ENCODE measurements at regions not wholly inside any gene's neighbourhood (a gene's known extent, or its start where the extent isn't known, plus 50 kb on each side); places are given as distances from the start of the nearest gene placed in this dataset.

GRCh38 chr16:9264067-9264466, 172.6 kb downstream of the HAPSTR1 start:
- Histone ChIP-seq H3K9me2 (replicated peaks; ENCODE audit: low read depth, low read length) (no peaks in the 10 kb centered on the region), H3K9ac (ENCODE audit: low read depth, low read length, poor library complexity, severe bottlenecking) (no peak overlapping the region), H3F3A (ENCODE audit: low read depth) (no peaks in the 10 kb centered on the region), H2AFZ (ENCODE audit: low read length) (no peak overlapping the region), H3K4me3 (ENCODE audit: low read length, poor library complexity, severe bottlenecking) (no peak overlapping the region), H3K4me1 (ENCODE audit: insufficient read depth, low read length, poor library complexity, severe bottlenecking) (no peaks in the 10 kb centered on the region), H3K9me3 (ENCODE audit: insufficient read depth, low read depth, low read length) (no peaks in the 10 kb centered on the region), H3K36me3 (ENCODE audit: insufficient read depth, low read length) (no peaks in the 10 kb centered on the region), H4K20me1 (ENCODE audit: insufficient read depth, low read length, poor library complexity, severe bottlenecking) (no peaks in the 10 kb centered on the region), H3K27me3 (ENCODE audit: insufficient read depth, low read length, poor library complexity, severe bottlenecking) (no peaks in the 10 kb centered on the region), H3K79me2 (ENCODE audit: insufficient read depth, low read length) (no peaks in the 10 kb centered on the region), H3K4me2 (ENCODE audit: low read depth, low read length, poor library complexity, severe bottlenecking) (no peak overlapping the region)
- TF ChIP-seq CTCF (conservative IDR thresholded peaks at IDR 0.05; ENCODE audit: low read length) = no peak
- TF ChIP-seq EZH2phosphoT487 (IDR thresholded peaks at IDR 0.05; ENCODE audit: borderline replicate concordance) = no peak

GRCh38 chr16:9268446-9268845, 177.0 kb downstream of the HAPSTR1 start:
- H3K9me3 ChIP-seq (ENCODE audit: insufficient read depth, low read depth, low read length) = no peaks in the 10 kb centered on the region
- no peaks in the 10 kb centered on the region for H3F3A ChIP-seq (ENCODE audit: low read depth)
- H3K4me2 ChIP-seq (ENCODE audit: low read depth, low read length, poor library complexity, severe bottlenecking) = no peak overlapping the region
- no peak overlapping the region for H2AFZ ChIP-seq (ENCODE audit: low read length)
- no peak overlapping the region for H3K9ac ChIP-seq (ENCODE audit: low read depth, low read length, poor library complexity, severe bottlenecking)
- no peaks in the 10 kb centered on the region for H3K27me3 ChIP-seq (ENCODE audit: insufficient read depth, low read length, poor library complexity, severe bottlenecking)
- TF ChIP-seq CTCF (conservative IDR thresholded peaks at IDR 0.05; ENCODE audit: low read length) (no peak), EZH2phosphoT487 (IDR thresholded peaks at IDR 0.05; ENCODE audit: borderline replicate concordance) (no peak)
- H3K4me3 ChIP-seq (ENCODE audit: low read length, poor library complexity, severe bottlenecking) = no peak overlapping the region
- no peaks in the 10 kb centered on the region for H3K9me2 ChIP-seq (replicated peaks; ENCODE audit: low read depth, low read length)
- H3K79me2 ChIP-seq (ENCODE audit: insufficient read depth, low read length) = no peaks in the 10 kb centered on the region
- H3K4me1 ChIP-seq (ENCODE audit: insufficient read depth, low read length, poor library complexity, severe bottlenecking) = no peaks in the 10 kb centered on the region
- no peaks in the 10 kb centered on the region for H3K36me3 ChIP-seq (ENCODE audit: insufficient read depth, low read length)
- no peaks in the 10 kb centered on the region for H4K20me1 ChIP-seq (ENCODE audit: insufficient read depth, low read length, poor library complexity, severe bottlenecking)

DNA sequence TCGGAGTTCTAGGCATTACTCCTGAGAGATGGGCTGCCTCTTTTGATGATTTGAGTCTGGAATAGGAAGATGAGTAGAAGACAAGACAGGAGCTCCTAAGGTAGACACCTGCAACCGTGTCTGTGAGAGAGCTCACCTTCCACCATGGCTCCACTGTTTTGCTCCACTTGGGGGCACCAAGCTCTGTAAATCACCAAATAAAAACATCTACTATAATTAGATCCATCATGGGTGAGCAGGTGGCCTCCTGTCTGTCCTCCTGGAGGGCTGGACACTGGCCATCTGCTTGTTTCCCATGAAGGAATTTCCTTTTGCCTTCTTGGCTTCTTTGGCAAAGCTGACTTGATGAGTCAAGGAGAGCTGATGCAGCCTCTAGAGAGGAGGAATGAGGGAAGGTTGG, 179.0 kb downstream of the HAPSTR1 start:
- H3K9ac ChIP-seq (ENCODE audit: low read depth, low read length, poor library complexity, severe bottlenecking) = no peak overlapping the region
- H3K79me2 ChIP-seq (ENCODE audit: insufficient read depth, low read length) = no peaks in the 10 kb centered on the region
- H3K4me1 ChIP-seq (ENCODE audit: insufficient read depth, low read length, poor library complexity, severe bottlenecking) = no peaks in the 10 kb centered on the region
- TF ChIP-seq EZH2phosphoT487 (IDR thresholded peaks at IDR 0.05; ENCODE audit: borderline replicate concordance) (no peak), CTCF (conservative IDR thresholded peaks at IDR 0.05; ENCODE audit: low read length) (no peak)
- H3K4me3 ChIP-seq (ENCODE audit: low read length, poor library complexity, severe bottlenecking) = no peak overlapping the region
- no peaks in the 10 kb centered on the region for H3K9me2 ChIP-seq (replicated peaks; ENCODE audit: low read depth, low read length)
- H3K36me3 ChIP-seq (ENCODE audit: insufficient read depth, low read length) = no peaks in the 10 kb centered on the region
- H3F3A ChIP-seq (ENCODE audit: low read depth) = no peaks in the 10 kb centered on the region
- H3K9me3 ChIP-seq (ENCODE audit: insufficient read depth, low read depth, low read length) = no peaks in the 10 kb centered on the region
- H4K20me1 ChIP-seq (ENCODE audit: insufficient read depth, low read length, poor library complexity, severe bottlenecking) = no peaks in the 10 kb centered on the region
- H2AFZ ChIP-seq (ENCODE audit: low read length) = no peak overlapping the region
- no peak overlapping the region for H3K4me2 ChIP-seq (ENCODE audit: low read depth, low read length, poor library complexity, severe bottlenecking)
- H3K27me3 ChIP-seq (ENCODE audit: insufficient read depth, low read length, poor library complexity, severe bottlenecking) = no peaks in the 10 kb centered on the region
